H9 (cell line): ENCODE measurements at regions not wholly inside any gene's neighbourhood (a gene's known extent, or its start where the extent isn't known, plus 50 kb on each side); places are given as distances from the start of the nearest gene placed in this dataset.
"Not testable (repeated sequence)": the region's sequence is repeated elsewhere in the genome, so short reads cannot be mapped to it uniquely, and the experiment has no call there.

ENCODE experiments used
- DNase-seq: peaks from one replicate; pipeline ENCODE4 v3.0.0-alpha.2; 2017
- H2AFZ ChIP-seq: one replicate; pipeline ENCODE4 v1.6.1; 2013; ENCODE audit warnings: mild to moderate bottlenecking, low read length, control low read depth, moderate library complexity
- H2AK5ac ChIP-seq: 2 replicates; pipeline ENCODE4 v1.6.1; 2013; ENCODE audit warnings: low read length, control low read depth, mixed read lengths; ENCODE audit not compliant: insufficient read length
- H2BK120ac ChIP-seq: one replicate; pipeline ENCODE4 v1.6.1; 2013; ENCODE audit warnings: low read depth, mild to moderate bottlenecking, low read length, control low read depth, inconsistent platforms; ENCODE audit not compliant: poor library complexity, severe bottlenecking
- H2BK12ac ChIP-seq: 2 replicates; pipeline ENCODE4 v1.6.1; 2013; ENCODE audit warnings: low read length, control low read depth, mixed read lengths, low read depth; ENCODE audit not compliant: insufficient read length
- H2BK15ac ChIP-seq: 2 replicates; pipeline ENCODE4 v1.6.1; 2013; ENCODE audit warnings: low read depth, low read length, control low read depth
- H2BK20ac ChIP-seq: one replicate; pipeline ENCODE4 v1.6.1; 2013; ENCODE audit warnings: low read depth, mild to moderate bottlenecking, low read length, control low read depth, inconsistent platforms; ENCODE audit not compliant: poor library complexity, severe bottlenecking
- H2BK5ac ChIP-seq: 2 replicates; pipeline ENCODE4 v1.6.1; 2013; ENCODE audit warnings: low read length, control low read depth, mixed read lengths; ENCODE audit not compliant: insufficient read length
- H3K14ac ChIP-seq: 2 replicates; pipeline ENCODE4 v1.6.1; 2013; ENCODE audit warnings: low read length, control low read depth; ENCODE audit not compliant: insufficient read depth
- H3K18ac ChIP-seq: 2 replicates; pipeline ENCODE4 v1.6.1; 2013; ENCODE audit warnings: low read depth, mild to moderate bottlenecking, mixed read lengths, low read length, control low read depth; ENCODE audit not compliant: insufficient read length
- H3K23ac ChIP-seq: 2 replicates; pipeline ENCODE4 v1.6.1; 2013; ENCODE audit warnings: low read length, control low read depth, mixed read lengths, low read depth; ENCODE audit not compliant: insufficient read length
- H3K23me2 ChIP-seq: 2 replicates; pipeline ENCODE4 v1.6.1; 2013; ENCODE audit warnings: low read depth, mild to moderate bottlenecking, mixed read lengths, low read length, control low read depth; ENCODE audit not compliant: insufficient read length, poor library complexity, severe bottlenecking
- H3K27ac ChIP-seq: 2 replicates; pipeline ENCODE4 v1.5.1; 2013; ENCODE audit warnings: low read length, control low read depth, mixed read lengths, low read depth; ENCODE audit not compliant: insufficient read length
- H3K27me3 ChIP-seq: 2 replicates; pipeline ENCODE4 v1.6.1; 2013; ENCODE audit warnings: low read length, control low read depth, inconsistent platforms; ENCODE audit not compliant: insufficient read depth
- H3K4ac ChIP-seq: 2 replicates; pipeline ENCODE4 v1.6.1; 2013; ENCODE audit warnings: low read depth, mild to moderate bottlenecking, control low read depth, inconsistent platforms, low read length, moderate library complexity
- H3K4me1 ChIP-seq: 2 replicates; pipeline ENCODE4 v1.6.1; 2013; ENCODE audit warnings: low read length, control low read depth, inconsistent platforms; ENCODE audit not compliant: insufficient read depth
- H3K4me2 ChIP-seq: 2 replicates; pipeline ENCODE4 v1.6.1; 2013; ENCODE audit warnings: low read length, control low read depth, mixed read lengths; ENCODE audit not compliant: insufficient read length, insufficient read depth
- H3K56ac ChIP-seq: 2 replicates; pipeline ENCODE4 v1.6.1; 2013; ENCODE audit warnings: low read depth, mild to moderate bottlenecking, mixed read lengths, low read length, control low read depth; ENCODE audit not compliant: insufficient read length
- H3K79me1 ChIP-seq: 2 replicates; pipeline ENCODE4 v1.6.1; 2013; ENCODE audit warnings: low read depth, mild to moderate bottlenecking, moderate library complexity, low read length, control low read depth, inconsistent platforms; ENCODE audit not compliant: insufficient read depth, poor library complexity, severe bottlenecking
- H3K79me2 ChIP-seq: 2 replicates; pipeline ENCODE4 v1.6.1; 2013; ENCODE audit warnings: low read length, control low read depth, inconsistent platforms; ENCODE audit not compliant: insufficient read depth
- H3K9ac ChIP-seq: 2 replicates; pipeline ENCODE4 v1.6.1; 2013; ENCODE audit warnings: low read length, control low read depth, mixed read lengths; ENCODE audit not compliant: insufficient read length; ENCODE audit errors: extremely low read depth
- H3K9me3 ChIP-seq: one replicate; pipeline ENCODE4 v1.6.1; 2013; ENCODE audit warnings: low read depth, low read length, inconsistent platforms; ENCODE audit not compliant: control insufficient read depth
- H3T11ph ChIP-seq: one replicate; pipeline ENCODE4 v1.6.1; 2013; ENCODE audit warnings: mild to moderate bottlenecking, low read length, control low read depth, inconsistent platforms
- H4K20me1 ChIP-seq: one replicate; pipeline ENCODE4 v1.6.1; 2013; ENCODE audit not compliant: control insufficient read depth, insufficient read length, insufficient read depth
- H4K5ac ChIP-seq: 2 replicates; pipeline ENCODE4 v1.6.1; 2013; ENCODE audit warnings: low read depth, mild to moderate bottlenecking, mixed read lengths, low read length, control low read depth; ENCODE audit not compliant: insufficient read length
- H4K8ac ChIP-seq: replicated peaks from 2 replicates; pipeline ENCODE4 v1.6.1; 2013; ENCODE audit warnings: low read length, control low read depth, mixed read lengths, low read depth; ENCODE audit not compliant: insufficient read length
- H4K91ac ChIP-seq: 2 replicates; pipeline ENCODE4 v1.6.1; 2013; ENCODE audit warnings: low read depth, mild to moderate bottlenecking, moderate library complexity, mixed read lengths, low read length, control low read depth; ENCODE audit not compliant: insufficient read length
- H3K27ac Mint-ChIP-seq, 3 experiments: 2 replicates in 2 of 3; 3 replicates in 1 of 3; pipeline ENCODE4 v1.8.0; 2020 to 2021; ENCODE audit warnings: mixed read lengths in 3 of 3, mild to moderate bottlenecking in 1 of 3, moderate library complexity in 1 of 3
- H3K27me3 Mint-ChIP-seq: 2 replicates; pipeline ENCODE4 v1.8.0; 2021; ENCODE audit warnings: low read depth, mild to moderate bottlenecking, moderate library complexity, mixed read lengths
- H3K36me3 Mint-ChIP-seq, 3 experiments: 2 replicates in 2 of 3; 3 replicates in 1 of 3; pipeline ENCODE4 v1.8.0; 2020 to 2021; ENCODE audit warnings: low read depth in 3 of 3, mixed read lengths in 3 of 3; ENCODE audit not compliant: insufficient read depth in 1 of 3
- H3K4me1 Mint-ChIP-seq, 2 experiments: 2 replicates each; pipeline ENCODE4 v1.8.0; 2020; ENCODE audit warnings: mixed read lengths in 2 of 2
- H3K4me3 Mint-ChIP-seq, 2 experiments: 2 replicates in 1 of 2; 3 replicates in 1 of 2; pipeline ENCODE4 v1.8.0; 2020 to 2021; ENCODE audit warnings: mild to moderate bottlenecking in 2 of 2, mixed read lengths in 2 of 2, moderate library complexity in 1 of 2
- H3K9me3 Mint-ChIP-seq, 2 experiments: 2 replicates in 1 of 2; 3 replicates in 1 of 2; pipeline ENCODE4 v1.8.0; 2020; ENCODE audit warnings: mild to moderate bottlenecking in 2 of 2, mixed read lengths in 2 of 2, moderate library complexity in 1 of 2
- CTCF ChIP-seq: fragments of 200-600 bp; sonication (generic); conservative IDR thresholded peaks from 3 replicates; pipeline ENCODE4 v1.8.0; 2021; ENCODE audit warnings: antibody characterized with exemption, mild to moderate bottlenecking
- WGBS: extraction: QIAGEN DNeasy Blood & Tissue Kit; methylation state at CpG from one replicate; pipeline ENCODE4 v1.1.7; 2013; ENCODE audit warnings: missing lambda C conversion rate, low lambda C conversion rate, mixed read lengths; ENCODE audit not compliant: insufficient read length; ENCODE audit errors: extremely low coverage; 5-methylcytosine and 5-hydroxymethylcytosine counted together

- H2AFZ ChIP-seq, result no peak overlapping the region
- H4K91ac ChIP-seq, result no peak overlapping the region
- H2BK20ac ChIP-seq, result no peak overlapping the region
- no peak overlapping the region for H3K23ac ChIP-seq
- no peak overlapping the region for H3K27ac ChIP-seq
- no peak for DNase-seq
- peaks cover 7 to 14% of the 10 kb centered on the region in 2 experiments for H3K4me1 Mint-ChIP-seq
- H2BK15ac ChIP-seq, result no peak overlapping the region
- no peaks in the 10 kb centered on the region for H3K9me3 Mint-ChIP-seq
- no peak overlapping the region for H2BK120ac ChIP-seq
- no peak overlapping the region for H3K9ac ChIP-seq
- H3K4ac ChIP-seq, result no peak overlapping the region
- no peak overlapping the region for H3T11ph ChIP-seq
- H3K18ac ChIP-seq, result no peak overlapping the region
- H2BK12ac ChIP-seq, result no peak overlapping the region
- no peak overlapping the region for H4K8ac ChIP-seq
- peaks cover 26% of the 10 kb centered on the region for H3K27me3 Mint-ChIP-seq
- H3K4me1 ChIP-seq, result no peaks in the 10 kb centered on the region; the same call in 1 of the 2 replicates
- H3K27me3 ChIP-seq, result no peaks in the 10 kb centered on the region
- no peaks in the 10 kb centered on the region for H4K20me1 ChIP-seq
- H3K23me2 ChIP-seq, result peaks cover 8% of the 10 kb centered on the region
- H3K9me3 ChIP-seq, result no peaks in the 10 kb centered on the region
- H3K14ac ChIP-seq, result no peak overlapping the region
- H3K79me2 ChIP-seq, result no peaks in the 10 kb centered on the region
- H3K4me3 Mint-ChIP-seq, result no peak overlapping the region
- H4K5ac ChIP-seq, result no peak overlapping the region
- H3K56ac ChIP-seq, result no peak overlapping the region
- H3K4me2 ChIP-seq, result no peak overlapping the region
- no peak; the same call in 2 of the 3 replicates for TF ChIP-seq CTCF
- no peak overlapping the region for H2AK5ac ChIP-seq
- H3K36me3 Mint-ChIP-seq, result no peaks in the 10 kb centered on the region
- no peak overlapping the region; a peak in 1 of 7 replicates for H3K27ac Mint-ChIP-seq
- H3K79me1 ChIP-seq, result no peaks in the 10 kb centered on the region
- no peak overlapping the region for H2BK5ac ChIP-seq
- WGBS, result no CpG with 5 or more reads among the region's 2 CpGs
Observed at GRCh38 chr4:82282875-82283274, 90.9 kb downstream of the HNRNPD start.

GRCh38 chr4:82279550-82279949 is 94.2 kb downstream of the HNRNPD start:
- not testable (repeated sequence) for H4K5ac ChIP-seq, H4K20me1 ChIP-seq, H3K4ac ChIP-seq, H3K56ac ChIP-seq, H3K36me3 Mint-ChIP-seq, H2BK15ac ChIP-seq, H3K9me3 ChIP-seq, H2BK20ac ChIP-seq, H3K14ac ChIP-seq, H3K4me3 Mint-ChIP-seq, H3K27me3 ChIP-seq, DNase-seq, H4K91ac ChIP-seq, H3K4me1 ChIP-seq, H2BK5ac ChIP-seq, H2AK5ac ChIP-seq, H3K27ac Mint-ChIP-seq, H3K9ac ChIP-seq, H2BK120ac ChIP-seq, H3K9me3 Mint-ChIP-seq, H3K18ac ChIP-seq, H2AFZ ChIP-seq, H4K8ac ChIP-seq, H3K4me2 ChIP-seq, H3K23ac ChIP-seq, H3T11ph ChIP-seq, H3K23me2 ChIP-seq, H3K79me1 ChIP-seq, H2BK12ac ChIP-seq, H3K79me2 ChIP-seq, H3K27ac ChIP-seq
- WGBS, result no CpG with 5 or more reads among the region's 4 CpGs
- Mint-ChIP-seq H3K27me3 (peaks cover 37% of the 10 kb centered on the region), H3K4me1 (peaks cover 9 to 12% of the 10 kb centered on the region in 2 experiments)
